Omental fat pad (tissue), 3 donors: ENCODE measurements at regions not wholly inside any gene's neighbourhood (a gene's known extent, or its start where the extent isn't known, plus 50 kb on each side); places are given as distances from the start of the nearest gene placed in this dataset.

Experiments used
- ATAC-seq: fragments of 150-250 bp; one replicate; pipeline ENCODE4 v1.9.1; 2016; ENCODE audit warnings: mild to moderate bottlenecking, moderate library complexity; ENCODE audit not compliant: low FRiP score
- DNase-seq: peaks from one replicate; pipeline ENCODE4 v3.0.0-alpha.2; 2019; ENCODE audit warnings: low spot score
- TF ChIP-seq, protein P1 (sequence below), 3 donors: fragments of 450-650 bp; IDR thresholded peaks; one replicate each; pipeline ENCODE4 v1.5.1; 2016 to 2017; ENCODE audit warnings: antibody characterized with exemption in 3 of 3, mild to moderate bottlenecking in 3 of 3, moderate library complexity in 2 of 3

DNA sequence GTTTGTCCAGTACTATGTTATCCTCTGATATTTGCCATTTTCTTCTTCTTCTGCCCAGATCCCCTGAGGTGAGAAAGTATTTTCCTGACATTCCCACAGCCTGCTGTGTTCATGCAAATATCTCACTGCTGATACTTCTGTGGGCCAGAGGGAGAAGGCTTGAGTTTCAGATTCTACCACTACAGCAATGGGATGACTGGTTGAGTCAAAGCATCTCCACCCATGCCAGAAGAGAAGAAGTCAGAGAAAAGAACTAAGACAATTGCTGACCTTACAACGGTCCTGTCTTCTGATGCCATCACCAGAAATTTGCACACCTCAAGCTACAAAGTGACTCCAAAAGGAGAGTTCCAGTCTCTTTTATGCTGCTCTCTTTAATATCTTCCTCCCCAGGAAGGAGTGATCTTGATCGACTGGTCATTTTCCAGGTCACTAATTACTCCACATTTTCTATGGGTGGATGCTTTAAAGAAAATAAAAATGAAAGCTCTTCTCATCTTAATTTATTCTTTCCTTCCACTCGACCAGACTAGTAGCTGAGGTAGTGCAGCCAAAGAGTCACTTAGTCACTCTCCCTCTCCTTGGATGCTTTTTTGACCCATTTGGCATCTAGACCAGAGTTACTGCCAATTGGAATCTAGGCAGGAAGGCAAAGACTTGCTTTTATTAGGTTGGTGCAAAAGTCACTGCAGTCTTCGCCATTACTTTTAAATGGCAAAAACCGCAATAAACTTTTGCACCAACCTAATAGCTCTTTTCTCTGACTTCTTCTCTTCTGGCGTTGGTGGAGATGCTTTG is 195.1 kb downstream of the PTPRC start:
- DNase-seq (no peak), ATAC-seq (no peak)
- TF ChIP-seq, protein P1, sequence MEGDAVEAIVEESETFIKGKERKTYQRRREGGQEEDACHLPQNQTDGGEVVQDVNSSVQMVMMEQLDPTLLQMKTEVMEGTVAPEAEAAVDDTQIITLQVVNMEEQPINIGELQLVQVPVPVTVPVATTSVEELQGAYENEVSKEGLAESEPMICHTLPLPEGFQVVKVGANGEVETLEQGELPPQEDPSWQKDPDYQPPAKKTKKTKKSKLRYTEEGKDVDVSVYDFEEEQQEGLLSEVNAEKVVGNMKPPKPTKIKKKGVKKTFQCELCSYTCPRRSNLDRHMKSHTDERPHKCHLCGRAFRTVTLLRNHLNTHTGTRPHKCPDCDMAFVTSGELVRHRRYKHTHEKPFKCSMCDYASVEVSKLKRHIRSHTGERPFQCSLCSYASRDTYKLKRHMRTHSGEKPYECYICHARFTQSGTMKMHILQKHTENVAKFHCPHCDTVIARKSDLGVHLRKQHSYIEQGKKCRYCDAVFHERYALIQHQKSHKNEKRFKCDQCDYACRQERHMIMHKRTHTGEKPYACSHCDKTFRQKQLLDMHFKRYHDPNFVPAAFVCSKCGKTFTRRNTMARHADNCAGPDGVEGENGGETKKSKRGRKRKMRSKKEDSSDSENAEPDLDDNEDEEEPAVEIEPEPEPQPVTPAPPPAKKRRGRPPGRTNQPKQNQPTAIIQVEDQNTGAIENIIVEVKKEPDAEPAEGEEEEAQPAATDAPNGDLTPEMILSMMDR (IDR thresholded peaks at IDR 0.05), result no peak

DNA sequence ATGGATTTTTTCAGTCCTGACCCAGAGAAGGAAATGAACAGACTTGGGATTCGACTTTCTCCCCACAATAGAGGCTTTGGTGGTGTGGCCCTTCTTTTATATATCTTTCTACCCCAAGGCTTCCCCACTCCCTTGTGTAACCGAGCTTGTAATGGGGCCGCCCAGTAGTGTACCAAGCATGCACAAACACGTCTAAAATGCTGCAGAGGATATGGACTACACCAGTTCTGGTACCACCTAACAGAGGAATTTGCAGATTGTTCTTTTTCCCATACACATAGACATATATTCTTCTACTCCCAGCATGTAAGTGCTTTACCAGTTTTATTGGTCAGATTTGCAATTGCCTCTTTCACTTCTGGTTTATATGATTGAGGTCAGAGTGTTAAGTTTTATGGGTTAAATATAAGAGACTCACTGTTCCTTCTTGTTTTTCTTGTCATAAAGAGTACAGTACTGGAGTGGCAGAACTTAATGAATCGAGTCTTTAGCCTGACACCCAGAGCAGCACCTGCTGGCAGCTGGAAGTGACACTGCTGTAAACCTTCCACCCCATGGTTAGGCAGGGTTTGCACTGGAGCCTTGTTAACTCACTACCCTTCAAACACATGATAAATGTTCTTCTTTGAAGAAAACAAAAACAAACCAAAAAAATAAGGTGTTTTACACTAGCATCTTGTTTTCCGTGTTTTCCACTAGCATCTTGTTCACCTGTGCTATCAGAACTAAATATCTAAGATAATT is 198.6 kb downstream of the PTPRC start:
- ATAC-seq (no peak), DNase-seq (no peak)
- TF ChIP-seq, protein P1 (IDR thresholded peaks at IDR 0.05), result no peak

DNA sequence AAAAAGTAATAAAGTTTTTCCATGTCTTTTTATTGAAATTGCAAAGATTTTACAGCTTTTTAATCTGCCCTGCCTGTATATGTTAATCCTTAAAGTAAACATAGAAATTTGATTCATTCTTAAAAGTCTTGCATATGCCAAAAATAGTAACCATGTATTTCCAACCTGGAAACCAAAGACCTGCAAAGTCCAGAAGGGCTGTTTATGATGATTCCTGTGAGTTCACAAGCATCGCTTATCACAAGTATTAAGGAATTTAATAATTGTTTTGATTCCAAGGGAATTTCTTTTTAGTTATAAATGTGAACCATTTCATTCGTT is 199.1 kb downstream of the PTPRC start:
- ATAC-seq, result no peak
- DNase-seq, result no peak
- TF ChIP-seq, protein P1 (IDR thresholded peaks at IDR 0.05), result no peak

DNA sequence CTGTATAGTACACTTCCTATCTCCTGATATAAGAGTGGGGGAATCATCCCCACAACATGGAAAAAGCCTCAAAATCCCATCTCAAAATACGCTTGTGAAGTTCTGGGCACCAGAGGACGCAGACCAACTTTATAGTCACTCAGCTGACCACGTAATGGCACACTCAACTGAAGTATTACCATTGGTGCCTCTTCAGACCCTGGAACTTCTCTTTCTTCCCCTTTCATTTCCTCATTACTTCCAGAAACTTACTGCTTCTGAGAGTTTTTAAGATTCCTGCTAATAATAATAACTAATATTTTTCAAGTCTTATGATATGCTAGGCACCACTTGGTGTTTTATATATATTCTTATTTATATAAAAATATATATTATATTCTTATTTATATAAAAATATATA is 202.6 kb downstream of the PTPRC start:
- TF ChIP-seq, protein P1 (IDR thresholded peaks at IDR 0.05), result no peak
- ATAC-seq (no peak), DNase-seq (no peak)

DNA sequence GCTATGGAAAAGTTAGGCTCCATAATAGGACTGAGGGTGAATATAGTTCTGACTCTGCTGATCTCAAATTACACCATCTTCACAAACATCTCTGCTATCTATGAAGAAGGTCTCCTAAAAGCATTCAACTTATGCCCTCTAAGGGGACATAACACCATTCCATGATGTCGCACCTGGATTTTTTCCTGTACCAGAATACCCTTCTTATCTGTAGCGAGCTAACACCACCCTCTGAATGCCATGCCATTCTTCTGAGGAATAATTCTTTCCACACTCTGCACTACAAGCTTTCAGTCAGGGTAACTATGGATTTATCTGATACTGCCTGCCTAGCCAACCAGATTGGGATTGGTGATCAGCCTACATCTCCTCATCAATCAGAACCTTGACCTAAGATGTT is 203.8 kb downstream of the PTPRC start:
- ATAC-seq (no peak), DNase-seq (no peak)
- TF ChIP-seq, protein P1 (IDR thresholded peaks at IDR 0.05), result no peak

DNA sequence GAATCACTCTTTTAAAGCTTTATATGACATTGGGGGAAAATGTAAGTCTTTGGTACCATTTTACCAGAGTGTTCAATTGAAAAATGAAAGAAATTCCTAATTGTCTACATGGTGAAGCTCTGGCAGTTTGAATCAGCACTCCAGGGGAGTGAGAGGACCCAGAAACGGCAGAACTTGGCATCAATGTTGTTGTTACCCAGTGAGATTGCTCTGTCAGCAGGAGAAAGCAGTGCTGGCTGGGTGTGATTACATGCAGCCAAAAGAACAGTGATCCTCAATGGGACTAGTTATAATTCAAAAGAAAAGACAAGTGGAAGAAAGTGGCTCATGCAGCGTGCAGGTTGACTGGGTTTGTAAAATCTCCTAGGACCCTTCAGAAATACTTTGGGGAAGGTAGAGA is 206.4 kb downstream of the PTPRC start:
- TF ChIP-seq, protein P1 (IDR thresholded peaks at IDR 0.05), result no peak
- ATAC-seq (no peak), DNase-seq (no peak)

DNA sequence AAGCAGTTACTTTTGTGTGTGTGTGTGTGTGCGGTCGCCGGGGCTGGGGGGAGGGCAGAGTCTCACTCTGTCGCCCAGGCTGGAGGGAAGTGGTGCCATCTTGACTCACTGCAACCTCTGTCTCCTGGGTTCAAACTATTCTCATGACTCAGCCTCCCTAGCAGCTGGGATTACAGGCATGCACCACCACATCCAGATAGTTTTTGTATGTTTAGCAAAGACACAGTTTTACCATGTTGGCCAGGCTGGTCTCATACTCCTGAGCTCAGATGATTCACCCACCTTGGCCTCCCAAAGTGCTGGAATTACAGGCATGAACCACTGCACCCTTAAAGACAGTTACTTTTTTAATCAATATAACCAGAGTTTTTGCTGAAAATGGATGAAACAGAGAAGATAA is 207.0 kb downstream of the PTPRC start:
- TF ChIP-seq, protein P1 (IDR thresholded peaks at IDR 0.05), result no peak

More for the DNA sequence above, 207.0 kb downstream of the PTPRC start:
- ATAC-seq (no peak), DNase-seq (no peak)
